Astrocyte of the cerebellum (primary cell): ENCODE measurements at regions not wholly inside any gene's neighbourhood (a gene's known extent, or its start where the extent isn't known, plus 50 kb on each side); places are given as distances from the start of the nearest gene placed in this dataset.

Experiments used
- DNase-seq: peaks from one replicate; pipeline ENCODE4 v3.0.0-alpha.2; 2011; ENCODE audit warnings: low read depth
- H3K4me3 ChIP-seq: 2 replicates; pipeline ENCODE4 v1.5.1; 2011; ENCODE audit warnings: mild to moderate bottlenecking, low read depth, low read length, moderate library complexity
- CTCF ChIP-seq: IDR thresholded peaks from 2 replicates; pipeline ENCODE4 v1.5.1; 2012; ENCODE audit warnings: low read length, low read depth, moderate library complexity, mild to moderate bottlenecking; ENCODE audit errors: missing control alignments
- in situ Hi-C: cut with HindIII; loops from 2 replicates; pipeline ENCODE4 v1.10.0; 2017; ENCODE audit warnings: low sequenced_read_pairs

- DNase-seq = no peak
- H3K4me3 ChIP-seq = no peak overlapping the region
- in situ Hi-C loops = no loop called here
- no peak for TF ChIP-seq CTCF
These were observed 475.0 kb upstream of the NCAM2 start for GRCh38 chr21:20523191-20523590.

- no peak for DNase-seq
- in situ Hi-C loops = no loop called here
- no peak for TF ChIP-seq CTCF
- H3K4me3 ChIP-seq = no peak overlapping the region
These were observed 470.3 kb upstream of the NCAM2 start for GRCh38 chr21:20527731-20528460.

- no peak for TF ChIP-seq CTCF
- DNase-seq = no peak
- in situ Hi-C loops = no loop called here
- no peak overlapping the region for H3K4me3 ChIP-seq
These were observed 461.1 kb upstream of the NCAM2 start for GRCh38 chr21:20537130-20537529.

- DNase-seq = no peak
- in situ Hi-C loops = no loop called here
- TF ChIP-seq CTCF = no peak
These were observed 460.1 kb upstream of the NCAM2 start for GRCh38 chr21:20538039-20538658.

GRCh38 chr21:20545454-20545853, 452.8 kb upstream of the NCAM2 start:
- H3K4me3 ChIP-seq = no peak overlapping the region
- DNase-seq = no peak
- no peak for TF ChIP-seq CTCF
- in situ Hi-C loops = no loop called here

More at GRCh38 chr21:20538039-20538658, 460.1 kb upstream of the NCAM2 start:
- H3K4me3 ChIP-seq = no peak overlapping the region

GRCh38 chr21:20551939-20552338, 446.3 kb upstream of the NCAM2 start:
- no peak for TF ChIP-seq CTCF
- DNase-seq = no peak
- no peak overlapping the region for H3K4me3 ChIP-seq
- in situ Hi-C loops = no loop called here
